ENCODE measurements at regions not wholly inside any gene's neighbourhood (a gene's known extent, or its start where the extent isn't known, plus 50 kb on each side); places are given as distances from the start of the nearest gene placed in this dataset.

- no peak for TF ChIP-seq POLR2A (IDR thresholded peaks at IDR 0.05; ENCODE audit: low read length)
- no peak for TF ChIP-seq GATA1 (IDR thresholded peaks at IDR 0.05; ENCODE audit: low read depth, low read length)
Observed at GRCh38 chr2:118356051-118356450, 267.8 kb downstream of the INSIG2 start.
